ENCODE measurements at regions not wholly inside any gene's neighbourhood (a gene's known extent, or its start where the extent isn't known, plus 50 kb on each side); places are given as distances from the start of the nearest gene placed in this dataset.

DNA sequence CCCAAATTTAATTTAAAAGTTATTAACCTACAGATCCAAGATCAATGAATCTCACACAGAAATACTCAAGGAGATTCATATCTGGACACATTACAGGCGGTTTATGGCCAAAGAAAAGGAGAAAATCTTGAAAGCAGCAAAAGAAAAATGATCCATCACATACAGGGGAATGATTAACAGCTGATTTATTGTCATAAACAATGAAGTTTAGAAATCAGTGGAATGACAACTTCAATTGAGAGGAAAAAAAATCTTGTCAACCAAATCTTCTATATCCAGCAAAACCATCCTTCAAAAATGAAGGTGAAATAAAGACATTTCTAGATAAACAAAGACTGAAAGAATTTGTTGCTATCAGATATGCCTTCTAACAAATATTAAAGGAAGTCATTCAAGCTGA is 156.2 kb upstream of the SEMA6D start:
- TF ChIP-seq, protein P1, sequence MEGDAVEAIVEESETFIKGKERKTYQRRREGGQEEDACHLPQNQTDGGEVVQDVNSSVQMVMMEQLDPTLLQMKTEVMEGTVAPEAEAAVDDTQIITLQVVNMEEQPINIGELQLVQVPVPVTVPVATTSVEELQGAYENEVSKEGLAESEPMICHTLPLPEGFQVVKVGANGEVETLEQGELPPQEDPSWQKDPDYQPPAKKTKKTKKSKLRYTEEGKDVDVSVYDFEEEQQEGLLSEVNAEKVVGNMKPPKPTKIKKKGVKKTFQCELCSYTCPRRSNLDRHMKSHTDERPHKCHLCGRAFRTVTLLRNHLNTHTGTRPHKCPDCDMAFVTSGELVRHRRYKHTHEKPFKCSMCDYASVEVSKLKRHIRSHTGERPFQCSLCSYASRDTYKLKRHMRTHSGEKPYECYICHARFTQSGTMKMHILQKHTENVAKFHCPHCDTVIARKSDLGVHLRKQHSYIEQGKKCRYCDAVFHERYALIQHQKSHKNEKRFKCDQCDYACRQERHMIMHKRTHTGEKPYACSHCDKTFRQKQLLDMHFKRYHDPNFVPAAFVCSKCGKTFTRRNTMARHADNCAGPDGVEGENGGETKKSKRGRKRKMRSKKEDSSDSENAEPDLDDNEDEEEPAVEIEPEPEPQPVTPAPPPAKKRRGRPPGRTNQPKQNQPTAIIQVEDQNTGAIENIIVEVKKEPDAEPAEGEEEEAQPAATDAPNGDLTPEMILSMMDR (conservative IDR thresholded peaks at IDR 0.05; ENCODE audit: low read depth, low read length), result no peak
- TF ChIP-seq EZH2 (IDR thresholded peaks at IDR 0.05; ENCODE audit: borderline replicate concordance, low read depth, low read length, poor library complexity, severe bottlenecking), result no peak
